ENCODE measurements at regions not wholly inside any gene's neighbourhood (a gene's known extent, or its start where the extent isn't known, plus 50 kb on each side); places are given as distances from the start of the nearest gene placed in this dataset.

DNA sequence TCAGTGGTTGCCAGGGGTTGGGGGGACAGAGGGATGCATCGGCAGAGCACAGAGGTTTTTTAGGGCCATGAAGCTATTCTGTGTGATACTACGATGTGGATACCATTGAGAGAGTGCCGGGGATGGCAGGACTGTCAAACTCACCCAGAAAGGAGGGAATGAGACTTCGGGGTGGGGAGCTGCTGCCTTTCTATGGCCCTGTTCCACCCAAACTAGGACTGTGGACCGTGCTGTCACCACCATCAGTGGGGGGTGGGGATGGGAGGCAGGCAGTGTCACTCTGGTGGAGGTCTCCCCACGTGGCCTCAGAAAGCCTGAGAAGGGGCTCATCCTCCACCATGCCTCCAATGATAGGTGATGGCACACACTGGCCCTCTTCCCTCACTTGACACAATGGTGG lies 146.2 kb downstream of the PTPN20 start:
- peaks cover 58% of the 10 kb centered on the region for H3K27me3 Mint-ChIP-seq (ENCODE audit: insufficient read depth, unreplicated experiment)
- CTCF ChIA-PET = interaction anchor here (0.6 kb wide), 1 partner anchor 254 kb away, joined by 4 read pairs; no protein-coding TSS in a partner anchor
- no peaks in the 10 kb centered on the region for H3K9me3 Mint-ChIP-seq (ENCODE audit: unreplicated experiment)
- intact Hi-C loops (cut with micrococcal nuclease) = no loop called here
- DNase-seq (ENCODE audit: unreplicated experiment) = no peak
- no peak overlapping the region for H3K27ac Mint-ChIP-seq (ENCODE audit: low read depth, unreplicated experiment)
- no peaks in the 10 kb centered on the region for H3K4me1 Mint-ChIP-seq (ENCODE audit: insufficient read depth, unreplicated experiment)
- POLR2A ChIA-PET = no interaction called here
- no TSS peak for BruUV-seq (replicated peaks)
- TF ChIP-seq, protein P1, sequence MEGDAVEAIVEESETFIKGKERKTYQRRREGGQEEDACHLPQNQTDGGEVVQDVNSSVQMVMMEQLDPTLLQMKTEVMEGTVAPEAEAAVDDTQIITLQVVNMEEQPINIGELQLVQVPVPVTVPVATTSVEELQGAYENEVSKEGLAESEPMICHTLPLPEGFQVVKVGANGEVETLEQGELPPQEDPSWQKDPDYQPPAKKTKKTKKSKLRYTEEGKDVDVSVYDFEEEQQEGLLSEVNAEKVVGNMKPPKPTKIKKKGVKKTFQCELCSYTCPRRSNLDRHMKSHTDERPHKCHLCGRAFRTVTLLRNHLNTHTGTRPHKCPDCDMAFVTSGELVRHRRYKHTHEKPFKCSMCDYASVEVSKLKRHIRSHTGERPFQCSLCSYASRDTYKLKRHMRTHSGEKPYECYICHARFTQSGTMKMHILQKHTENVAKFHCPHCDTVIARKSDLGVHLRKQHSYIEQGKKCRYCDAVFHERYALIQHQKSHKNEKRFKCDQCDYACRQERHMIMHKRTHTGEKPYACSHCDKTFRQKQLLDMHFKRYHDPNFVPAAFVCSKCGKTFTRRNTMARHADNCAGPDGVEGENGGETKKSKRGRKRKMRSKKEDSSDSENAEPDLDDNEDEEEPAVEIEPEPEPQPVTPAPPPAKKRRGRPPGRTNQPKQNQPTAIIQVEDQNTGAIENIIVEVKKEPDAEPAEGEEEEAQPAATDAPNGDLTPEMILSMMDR (IDR thresholded peaks at IDR 0.05; ENCODE audit: unreplicated experiment) = no peak
- H3K4me3 Mint-ChIP-seq (ENCODE audit: unreplicated experiment) = no peak overlapping the region
- no peaks in the 10 kb centered on the region for H3K36me3 Mint-ChIP-seq (ENCODE audit: insufficient read depth, unreplicated experiment)

DNA sequence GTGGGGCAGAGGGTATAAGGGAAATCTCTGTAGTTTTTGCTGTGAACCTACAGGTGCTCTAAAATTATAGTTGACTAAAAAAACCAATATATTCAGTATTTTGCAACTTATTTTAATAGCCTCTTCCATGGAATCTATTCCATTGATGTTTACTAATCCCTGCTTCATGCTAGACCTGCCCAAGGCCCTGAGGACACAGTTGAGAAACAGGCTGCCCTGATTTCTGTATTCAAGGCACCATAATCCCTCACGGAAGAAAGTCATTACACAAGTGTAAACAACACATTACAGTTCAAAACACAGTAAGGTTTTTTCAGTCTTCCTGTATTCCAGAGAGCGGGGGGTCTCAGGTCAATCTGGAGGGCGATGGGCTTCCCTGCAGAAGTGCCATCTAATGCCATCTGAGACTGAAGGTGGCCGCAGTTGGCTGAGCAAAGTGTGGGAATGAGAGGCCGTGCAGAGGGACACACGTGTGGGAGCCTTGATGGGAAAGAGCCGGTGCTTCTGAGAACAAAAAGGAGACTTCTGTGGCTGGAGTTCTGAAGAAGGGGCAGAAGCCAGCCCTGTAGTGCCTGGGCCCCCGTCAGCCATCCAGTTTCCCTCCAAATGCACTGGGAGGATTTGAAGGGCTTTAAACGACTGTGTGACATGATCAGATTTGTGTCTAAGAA lies 146.9 kb downstream of the PTPN20 start:
- Mint-ChIP-seq H3K4me3 (ENCODE audit: unreplicated experiment) (no peak overlapping the region), H3K9me3 (ENCODE audit: unreplicated experiment) (no peaks in the 10 kb centered on the region), H3K27me3 (ENCODE audit: insufficient read depth, unreplicated experiment) (peaks cover 65% of the 10 kb centered on the region), H3K27ac (ENCODE audit: low read depth, unreplicated experiment) (no peak overlapping the region), H3K36me3 (ENCODE audit: insufficient read depth, unreplicated experiment) (no peaks in the 10 kb centered on the region), H3K4me1 (ENCODE audit: insufficient read depth, unreplicated experiment) (no peaks in the 10 kb centered on the region)
- DNase-seq (ENCODE audit: unreplicated experiment) = no peak
- TF ChIP-seq, protein P1 (IDR thresholded peaks at IDR 0.05; ENCODE audit: unreplicated experiment) = no peak
- BruUV-seq (replicated peaks) = no TSS peak
- ChIA-PET POLR2A (no interaction called here), CTCF (no interaction called here)
- intact Hi-C loops (cut with micrococcal nuclease) = no loop called here

DNA sequence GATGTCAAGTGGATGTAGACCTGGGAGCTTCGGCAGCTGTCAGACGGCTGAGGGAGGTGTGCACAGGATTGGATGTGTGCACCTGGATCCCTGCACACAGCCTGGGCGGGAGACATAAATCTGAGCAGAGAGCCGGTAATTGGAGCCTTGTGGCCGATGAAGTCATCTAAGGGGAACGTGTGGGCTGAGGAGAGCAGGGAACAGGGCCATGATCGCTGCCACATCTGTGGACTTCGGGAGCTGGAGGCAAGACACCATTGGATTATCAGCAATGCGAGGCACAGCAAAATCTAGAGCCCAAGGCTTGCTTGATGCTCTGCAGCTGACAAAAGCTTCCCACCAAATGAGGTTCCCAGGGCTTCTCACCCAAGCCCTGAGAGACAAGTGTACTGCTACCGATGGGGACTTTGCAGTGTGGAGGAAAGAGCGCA lies 147.7 kb downstream of the PTPN20 start:
- Mint-ChIP-seq H3K4me1 (ENCODE audit: insufficient read depth, unreplicated experiment) (no peaks in the 10 kb centered on the region), H3K27me3 (ENCODE audit: insufficient read depth, unreplicated experiment) (peaks cover 73% of the 10 kb centered on the region), H3K4me3 (ENCODE audit: unreplicated experiment) (no peak overlapping the region), H3K36me3 (ENCODE audit: insufficient read depth, unreplicated experiment) (no peaks in the 10 kb centered on the region), H3K9me3 (ENCODE audit: unreplicated experiment) (no peaks in the 10 kb centered on the region), H3K27ac (ENCODE audit: low read depth, unreplicated experiment) (no peak overlapping the region)
- ChIA-PET POLR2A (no interaction called here), CTCF (interaction anchor here (1.2 to 2.1 kb wide), 2 partner anchors 11 to 13 kb away, joined by 3 to 7 read pairs; no protein-coding TSS in a partner anchor)
- intact Hi-C loops (cut with micrococcal nuclease) = no loop called here
- TF ChIP-seq, protein P1 (IDR thresholded peaks at IDR 0.05; ENCODE audit: unreplicated experiment) = no peak
- DNase-seq (ENCODE audit: unreplicated experiment) = no peak
- BruUV-seq (replicated peaks) = no TSS peak

DNA sequence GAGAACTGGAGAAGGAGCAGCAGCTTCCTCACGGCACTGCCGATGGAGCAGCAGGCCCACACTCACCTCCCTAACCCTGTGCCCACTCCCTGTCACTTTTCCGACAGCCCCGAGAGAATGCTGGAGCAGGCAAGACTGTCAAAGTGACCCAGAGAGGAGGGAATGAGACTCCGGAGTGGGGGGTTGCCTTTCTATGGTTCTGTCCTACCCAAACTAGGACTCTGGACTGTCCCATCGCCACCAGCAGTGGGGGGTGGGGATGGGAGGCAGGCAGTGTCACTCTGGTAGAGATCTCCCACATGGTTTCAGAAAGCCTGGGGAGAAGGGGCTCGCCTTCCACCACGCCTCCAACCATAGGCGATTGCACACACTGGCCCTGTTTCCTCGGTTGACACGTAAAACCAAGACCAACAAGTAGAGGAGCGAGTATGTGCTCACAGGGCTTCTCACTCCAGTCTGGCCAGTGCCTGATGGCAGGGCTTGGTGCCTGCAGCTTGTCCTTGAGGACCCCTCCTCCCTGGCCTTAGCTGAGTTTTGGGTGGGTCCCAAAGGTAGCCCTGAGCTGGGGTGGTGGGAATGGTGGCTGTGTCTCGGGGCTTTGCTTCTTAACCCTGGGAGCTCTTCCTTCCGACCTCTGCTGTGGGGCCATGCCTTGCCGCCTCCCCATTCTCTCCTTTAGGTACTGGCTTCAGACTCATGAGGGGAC lies 148.5 kb downstream of the PTPN20 start:
- Mint-ChIP-seq H3K4me3 (ENCODE audit: unreplicated experiment) (no peak overlapping the region), H3K27ac (ENCODE audit: low read depth, unreplicated experiment) (no peak overlapping the region), H3K9me3 (ENCODE audit: unreplicated experiment) (no peaks in the 10 kb centered on the region), H3K36me3 (ENCODE audit: insufficient read depth, unreplicated experiment) (no peaks in the 10 kb centered on the region), H3K4me1 (ENCODE audit: insufficient read depth, unreplicated experiment) (no peaks in the 10 kb centered on the region), H3K27me3 (ENCODE audit: insufficient read depth, unreplicated experiment) (peaks cover 74% of the 10 kb centered on the region)
- no TSS peak for BruUV-seq (replicated peaks)
- POLR2A ChIA-PET = no interaction called here
- intact Hi-C loops (cut with micrococcal nuclease) = no loop called here
- TF ChIP-seq, protein P1 (IDR thresholded peaks at IDR 0.05; ENCODE audit: unreplicated experiment) = no peak
- no peak for DNase-seq (ENCODE audit: unreplicated experiment)
- CTCF ChIA-PET = interaction anchor here (0.8 to 2.1 kb wide), 4 partner anchors 12 to 253 kb away, joined by 3 to 7 read pairs (median 5); no protein-coding TSS in a partner anchor
